ENCODE measurements at regions not wholly inside any gene's neighbourhood (a gene's known extent, or its start where the extent isn't known, plus 50 kb on each side); places are given as distances from the start of the nearest gene placed in this dataset.

DNA sequence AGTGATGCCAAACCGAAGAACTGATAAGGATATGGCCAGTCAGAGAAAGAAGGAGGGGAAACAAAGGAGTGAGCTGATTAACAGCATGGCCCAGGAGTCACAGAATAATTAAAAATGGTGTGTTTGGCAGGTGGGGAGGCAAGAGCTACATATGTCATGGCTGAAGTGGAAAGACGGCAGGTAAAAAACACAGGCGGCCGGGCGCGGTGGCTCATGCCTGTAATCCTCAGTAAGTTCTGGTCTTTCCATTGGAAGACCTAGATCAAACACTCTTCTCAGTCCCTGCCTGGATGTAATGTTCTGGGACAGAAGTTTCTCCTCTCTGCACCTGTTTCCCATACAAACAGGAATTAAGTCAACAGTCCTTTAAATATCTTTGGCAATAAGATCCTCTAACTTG, 503.9 kb downstream of the STIM2 start:
- TF ChIP-seq RAD21 (conservative IDR thresholded peaks at IDR 0.05 in 1 of 2, IDR thresholded peaks at IDR 0.05 in 1 of 2) = no peak
- TF ChIP-seq CTCF (IDR thresholded peaks at IDR 0.05) = no peak
- no peak for TF ChIP-seq CHD2 (IDR thresholded peaks at IDR 0.05; ENCODE audit: low read length, partially characterized antibody)
- TF ChIP-seq TP53 (CRISPR knock-in tag; IDR thresholded peaks at IDR 0.05) = no peak
- no peak for TF ChIP-seq POLR2A (IDR thresholded peaks at IDR 0.05; ENCODE audit: low read length)
- TF ChIP-seq PHF8 (IDR thresholded peaks at IDR 0.05; ENCODE audit: borderline replicate concordance, low read depth) = no peak
- TF ChIP-seq REST (IDR thresholded peaks at IDR 0.05) = no peak
- TF ChIP-seq EP300 (IDR thresholded peaks at IDR 0.05) = no peak
